ENCODE measurements at regions not wholly inside any gene's neighbourhood (a gene's known extent, or its start where the extent isn't known, plus 50 kb on each side); places are given as distances from the start of the nearest gene placed in this dataset.

DNA sequence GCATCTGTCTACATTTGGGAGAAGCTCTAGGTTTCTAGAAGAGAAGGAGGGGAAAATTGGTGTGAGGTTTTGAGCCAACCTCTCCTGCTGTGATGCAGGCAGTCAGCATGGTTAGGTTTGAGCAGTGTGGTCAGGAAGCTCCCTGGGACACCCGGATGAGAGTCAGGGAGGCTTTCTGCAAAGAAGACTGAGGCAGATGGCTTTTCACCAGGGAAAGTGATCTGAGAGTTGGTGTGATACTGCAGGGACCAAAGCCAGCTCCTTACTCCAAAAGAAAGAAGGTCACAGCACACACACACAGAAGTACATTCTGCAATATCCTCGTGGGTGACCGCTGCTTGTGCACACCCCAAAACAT lies 75.8 kb upstream of the BCL11A start:
- TF ChIP-seq CTCF (IDR thresholded peaks at IDR 0.05) (no peak), POLR2A (IDR thresholded peaks at IDR 0.05) (no peak), POLR2AphosphoS5 (IDR thresholded peaks at IDR 0.05) (no peak)

Measured in suprapubic skin (tissue), 4 donors.